BJ (cell line): ENCODE measurements at regions not wholly inside any gene's neighbourhood (a gene's known extent, or its start where the extent isn't known, plus 50 kb on each side); places are given as distances from the start of the nearest gene placed in this dataset.

ENCODE experiments used
- CTCF ChIA-PET: fragments of 350-600 bp; formaldehyde crosslinking; extraction: SDS; loops from one replicate; lab custom pipeline; 2021; ENCODE audit warnings: antibody characterized with exemption, inconsistent platforms; lab: Yijun Ruan, JAX
- POLR2A ChIA-PET: fragments of 300-600 bp; sonication (Branson Sonifier 250); formaldehyde crosslinking; extraction: SDS; loops from one replicate; lab custom pipeline; 2021; ENCODE audit warnings: antibody characterized with exemption; lab: Charles Lee
- DNase-seq: peaks from one replicate; pipeline ENCODE4 v3.0.0-alpha.2; 2011; ENCODE audit warnings: low read depth
- H3K27me3 ChIP-seq: 2 replicates; pipeline ENCODE4 v1.6.0; 2011; ENCODE audit warnings: low read length; ENCODE audit not compliant: control insufficient read depth, insufficient read depth
- H3K36me3 ChIP-seq: 2 replicates; pipeline ENCODE4 v1.5.1; 2011; ENCODE audit warnings: low read length; ENCODE audit not compliant: control insufficient read depth, insufficient read depth
- H3K4me3 ChIP-seq: 2 replicates; pipeline ENCODE4 v1.5.1; 2011; ENCODE audit warnings: low read depth, mild to moderate bottlenecking, control low read depth, low read length
- CTCF ChIP-seq: IDR thresholded peaks from 2 replicates; pipeline ENCODE4 v1.5.1; 2011; ENCODE audit warnings: low read depth, mild to moderate bottlenecking, control low read depth, inconsistent platforms, low read length, moderate library complexity; ENCODE audit not compliant: insufficient read depth

GRCh38 chr2:16138811-16139662 is 198.7 kb downstream of the MYCN start:
- no peak for TF ChIP-seq CTCF
- ChIA-PET CTCF (no interaction called here), POLR2A (no interaction called here)
- no peak overlapping the region for H3K4me3 ChIP-seq
- no peaks in the 10 kb centered on the region for H3K36me3 ChIP-seq
- no peaks in the 10 kb centered on the region for H3K27me3 ChIP-seq
- no peak for DNase-seq

GRCh38 chr2:16137080-16137755 is 196.9 kb downstream of the MYCN start:
- H3K4me3 ChIP-seq = no peak overlapping the region
- TF ChIP-seq CTCF = no peak
- H3K36me3 ChIP-seq = no peaks in the 10 kb centered on the region
- CTCF ChIA-PET = no interaction called here
- no peaks in the 10 kb centered on the region for H3K27me3 ChIP-seq
- POLR2A ChIA-PET = no interaction called here
- DNase-seq = no peak

GRCh38 chr2:16136461-16137035 is 196.2 kb downstream of the MYCN start:
- Histone ChIP-seq H3K4me3 (no peak overlapping the region), H3K27me3 (no peaks in the 10 kb centered on the region), H3K36me3 (no peaks in the 10 kb centered on the region)
- DNase-seq = no peak
- TF ChIP-seq CTCF = no peak
- CTCF ChIA-PET = no interaction called here
- POLR2A ChIA-PET = no interaction called here

- no peak for DNase-seq
- Histone ChIP-seq H3K36me3 (no peaks in the 10 kb centered on the region), H3K27me3 (no peaks in the 10 kb centered on the region), H3K4me3 (no peak overlapping the region)
- no peak for TF ChIP-seq CTCF
- ChIA-PET POLR2A (no interaction called here), CTCF (no interaction called here)
Measured at GRCh38 chr2:16135913-16136310, 195.6 kb downstream of the MYCN start.

GRCh38 chr2:16135196-16135912 is 195.0 kb downstream of the MYCN start:
- DNase-seq = no peak
- Histone ChIP-seq H3K36me3 (no peaks in the 10 kb centered on the region), H3K27me3 (no peaks in the 10 kb centered on the region), H3K4me3 (no peak overlapping the region)
- no peak for TF ChIP-seq CTCF
- POLR2A ChIA-PET = no interaction called here
- CTCF ChIA-PET = no interaction called here
